ENCODE measurements at regions not wholly inside any gene's neighbourhood (a gene's known extent, or its start where the extent isn't known, plus 50 kb on each side); places are given as distances from the start of the nearest gene placed in this dataset.
A peak's percentile ranks its signal among the peaks of the same experiment; 100 is the strongest.

- Histone ChIP-seq H3K36me3 (ENCODE audit: control insufficient read depth, insufficient read depth, low read length) (no peaks in the 10 kb centered on the region), H3K4me3 (ENCODE audit: low read depth, low read length) (no peak overlapping the region), H3K27me3 (ENCODE audit: control insufficient read depth, insufficient read depth, low read length) (peaks cover 7% of the 10 kb centered on the region)
- TF ChIP-seq CTCF (IDR thresholded peaks at IDR 0.05; ENCODE audit: insufficient read depth, low read length, severe bottlenecking) = no peak
- DNase-seq (ENCODE audit: low read depth) (peak; percentile 90), FAIRE-seq (no peak)
Observed at GRCh38 chr20:55514531-55514930, 490.8 kb downstream of the CBLN4 start.

- DNase-seq (ENCODE audit: low read depth) = peak; percentile 2
- Histone ChIP-seq H3K4me3 (ENCODE audit: low read depth, low read length) (no peak overlapping the region), H3K36me3 (ENCODE audit: control insufficient read depth, insufficient read depth, low read length) (no peaks in the 10 kb centered on the region), H3K27me3 (ENCODE audit: control insufficient read depth, insufficient read depth, low read length) (peaks cover 9% of the 10 kb centered on the region)
- no peak for TF ChIP-seq CTCF (IDR thresholded peaks at IDR 0.05; ENCODE audit: insufficient read depth, low read length, severe bottlenecking)
- no peak for FAIRE-seq
Observed at GRCh38 chr20:55513954-55514353, 491.4 kb downstream of the CBLN4 start.

- no peak overlapping the region for H3K4me3 ChIP-seq (ENCODE audit: low read depth, low read length)
- TF ChIP-seq CTCF (IDR thresholded peaks at IDR 0.05; ENCODE audit: insufficient read depth, low read length, severe bottlenecking) = no peak
- no peaks in the 10 kb centered on the region for H3K36me3 ChIP-seq (ENCODE audit: control insufficient read depth, insufficient read depth, low read length)
- H3K27me3 ChIP-seq (ENCODE audit: control insufficient read depth, insufficient read depth, low read length) = no peaks in the 10 kb centered on the region
- DNase-seq (ENCODE audit: low read depth) (no peak), FAIRE-seq (peak; percentile 66)
Observed at GRCh38 chr20:55500130-55500529, 505.2 kb downstream of the CBLN4 start.

- FAIRE-seq = no peak
- H3K36me3 ChIP-seq (ENCODE audit: control insufficient read depth, insufficient read depth, low read length) = no peaks in the 10 kb centered on the region
- no peak for TF ChIP-seq CTCF (IDR thresholded peaks at IDR 0.05; ENCODE audit: insufficient read depth, low read length, severe bottlenecking)
- H3K27me3 ChIP-seq (ENCODE audit: control insufficient read depth, insufficient read depth, low read length) = no peaks in the 10 kb centered on the region
- peak; percentile 25 for DNase-seq (ENCODE audit: low read depth)
- no peak overlapping the region for H3K4me3 ChIP-seq (ENCODE audit: low read depth, low read length)
Observed at GRCh38 chr20:55488593-55488992, 516.7 kb downstream of the CBLN4 start.

- no peak for TF ChIP-seq CTCF (IDR thresholded peaks at IDR 0.05; ENCODE audit: insufficient read depth, low read length, severe bottlenecking)
- no peak for DNase-seq (ENCODE audit: low read depth)
- Histone ChIP-seq H3K36me3 (ENCODE audit: control insufficient read depth, insufficient read depth, low read length) (no peaks in the 10 kb centered on the region), H3K4me3 (ENCODE audit: low read depth, low read length) (no peak overlapping the region), H3K27me3 (ENCODE audit: control insufficient read depth, insufficient read depth, low read length) (no peaks in the 10 kb centered on the region)
- no peak for FAIRE-seq
Observed at GRCh38 chr20:55478724-55479450, 526.4 kb downstream of the CBLN4 start.

GRCh38 chr20:55472704-55473103, 532.6 kb downstream of the CBLN4 start:
- no peak for FAIRE-seq

More at GRCh38 chr20:55472704-55473103, 532.6 kb downstream of the CBLN4 start:
- DNase-seq (ENCODE audit: low read depth) = peak; percentile 18
- no peak overlapping the region for H3K4me3 ChIP-seq (ENCODE audit: low read depth, low read length)
- no peaks in the 10 kb centered on the region for H3K27me3 ChIP-seq (ENCODE audit: control insufficient read depth, insufficient read depth, low read length)
- TF ChIP-seq CTCF (IDR thresholded peaks at IDR 0.05; ENCODE audit: insufficient read depth, low read length, severe bottlenecking) = no peak
- no peaks in the 10 kb centered on the region for H3K36me3 ChIP-seq (ENCODE audit: control insufficient read depth, insufficient read depth, low read length)

Data from bronchial epithelial cell (primary cell).